ENCODE measurements at regions not wholly inside any gene's neighbourhood (a gene's known extent, or its start where the extent isn't known, plus 50 kb on each side); places are given as distances from the start of the nearest gene placed in this dataset.
A peak's percentile ranks its signal among the peaks of the same experiment; 100 is the strongest.

GRCh38 chr5:57831090-57831489 lies 348.5 kb upstream of the ACTBL2 start:
- DNase-seq = no peak

GRCh38 chr5:57828221-57828620 lies 345.6 kb upstream of the ACTBL2 start:
- no peak for DNase-seq

GRCh38 chr5:57825031-57825686 lies 342.5 kb upstream of the ACTBL2 start:
- peak; percentile 93 for DNase-seq

GRCh38 chr5:57824623-57825022 lies 342.0 kb upstream of the ACTBL2 start:
- no peak for DNase-seq

GRCh38 chr5:57824047-57824446 lies 341.4 kb upstream of the ACTBL2 start:
- peak; percentile 86 for DNase-seq

GRCh38 chr5:57822651-57823050 lies 340.0 kb upstream of the ACTBL2 start:
- no peak for DNase-seq

GRCh38 chr5:57818397-57818796 lies 335.8 kb upstream of the ACTBL2 start:
- no peak for DNase-seq

GRCh38 chr5:57817924-57818323 lies 335.3 kb upstream of the ACTBL2 start:
- no peak for DNase-seq

- DNase-seq = peak; percentile 55
These were observed 334.4 kb upstream of the ACTBL2 start for GRCh38 chr5:57817001-57817453.

GRCh38 chr5:57816108-57816507 lies 333.5 kb upstream of the ACTBL2 start:
- DNase-seq = peak; percentile 97

GRCh38 chr5:57805732-57806131 lies 323.1 kb upstream of the ACTBL2 start:
- no peak for DNase-seq

- DNase-seq = no peak
These were observed 322.6 kb upstream of the ACTBL2 start for GRCh38 chr5:57805170-57805569.

GRCh38 chr5:57804505-57804904 lies 321.9 kb upstream of the ACTBL2 start:
- DNase-seq = no peak

GRCh38 chr5:57804007-57804444 lies 321.4 kb upstream of the ACTBL2 start:
- DNase-seq = no peak

GRCh38 chr5:57802131-57802530 lies 319.5 kb upstream of the ACTBL2 start:
- DNase-seq = no peak

- DNase-seq = no peak
These were observed 312.6 kb upstream of the ACTBL2 start for GRCh38 chr5:57795203-57795602.

GRCh38 chr5:57791875-57792274 lies 309.3 kb upstream of the ACTBL2 start:
- no peak for DNase-seq

GRCh38 chr5:57785946-57786345 lies 303.3 kb upstream of the ACTBL2 start:
- DNase-seq = no peak

GRCh38 chr5:57784121-57784520 lies 301.5 kb upstream of the ACTBL2 start:
- DNase-seq = no peak

GRCh38 chr5:57783693-57784092 lies 301.1 kb upstream of the ACTBL2 start:
- DNase-seq = no peak

GRCh38 chr5:57780961-57781325 lies 298.3 kb upstream of the ACTBL2 start:
- no peak for DNase-seq

- DNase-seq = peak; percentile 51
These were observed 297.8 kb upstream of the ACTBL2 start for GRCh38 chr5:57780306-57780960.

- peak; percentile 65 for DNase-seq
These were observed 297.0 kb upstream of the ACTBL2 start for GRCh38 chr5:57779383-57780223.
